GM12801 (cell line): ENCODE measurements at regions not wholly inside any gene's neighbourhood (a gene's known extent, or its start where the extent isn't known, plus 50 kb on each side); places are given as distances from the start of the nearest gene placed in this dataset.

ENCODE experiments used
- CTCF ChIP-seq: IDR thresholded peaks from one replicate; pipeline ENCODE4 v1.5.1; 2011; ENCODE audit warnings: control low read depth; ENCODE audit not compliant: insufficient read length; ENCODE audit errors: extremely low read depth

- no peak for TF ChIP-seq CTCF
These were observed 291.6 kb downstream of the MAFB start for GRCh38 chr20:40397467-40397866.

GRCh38 chr20:40393197-40394079 lies 295.6 kb downstream of the MAFB start:
- TF ChIP-seq CTCF = no peak

- TF ChIP-seq CTCF = no peak
These were observed 298.4 kb downstream of the MAFB start for GRCh38 chr20:40390654-40391053.

- TF ChIP-seq CTCF = no peak
These were observed 318.2 kb downstream of the MAFB start for GRCh38 chr20:40370800-40371199.

GRCh38 chr20:40368876-40369275 lies 320.2 kb downstream of the MAFB start:
- TF ChIP-seq CTCF = no peak

GRCh38 chr20:40361916-40362315 lies 327.1 kb downstream of the MAFB start:
- no peak for TF ChIP-seq CTCF

GRCh38 chr20:40359131-40359912 lies 329.7 kb downstream of the MAFB start:
- TF ChIP-seq CTCF = no peak
